H1 (cell line): ENCODE measurements at regions not wholly inside any gene's neighbourhood (a gene's known extent, or its start where the extent isn't known, plus 50 kb on each side); places are given as distances from the start of the nearest gene placed in this dataset.

Experiments used
- CTCF ChIA-PET: fragments of 300-600 bp; sonication (Branson Sonifier 250); formaldehyde crosslinking; loops from one replicate; lab custom pipeline; 2021; ENCODE audit not compliant: partially characterized antibody; lab: Charles Lee
- POLR2A ChIA-PET: fragments of 300-600 bp; sonication (Branson Sonifier 250); formaldehyde crosslinking; loops from one replicate; lab custom pipeline; 2021; ENCODE audit warnings: inconsistent platforms; ENCODE audit not compliant: partially characterized antibody; lab: Charles Lee
- DNase-seq, 2 experiments: peaks; one replicate each; pipeline versions ENCODE4 v3.0.0 to v3.0.0-alpha.2; 2010 to 2022; ENCODE audit warnings: low spot score in 2 of 2, low read depth in 1 of 2, mixed read lengths in 1 of 2
- FAIRE-seq: peaks from 2 replicates; lab custom pipeline; 2011; peaks lifted over from hg19 to GRCh38; lab: Jason Lieb, UNC
- H2AFZ ChIP-seq: 2 replicates; pipeline ENCODE4 v1.8.1; 2012; ENCODE audit warnings: low read length, inconsistent platforms
- H2AK5ac ChIP-seq: 2 replicates; pipeline ENCODE4 v1.6.1; 2013; ENCODE audit warnings: low read depth, low read length
- H2BK120ac ChIP-seq: replicated peaks from 2 replicates; pipeline ENCODE3; 2013; ENCODE audit warnings: low read depth, low read length, inconsistent platforms
- H2BK12ac ChIP-seq: 2 replicates; pipeline ENCODE4 v1.6.1; 2013; ENCODE audit warnings: low read depth, low read length
- H2BK15ac ChIP-seq: 2 replicates; pipeline ENCODE4 v1.6.1; 2013; ENCODE audit warnings: low read length
- H2BK20ac ChIP-seq: 2 replicates; pipeline ENCODE4 v1.6.1; 2013; ENCODE audit warnings: low read length
- H2BK5ac ChIP-seq: 2 replicates; pipeline ENCODE4 v1.6.1; 2013; ENCODE audit warnings: low read depth, low read length
- H3K14ac ChIP-seq: 2 replicates; pipeline ENCODE4 v1.6.1; 2013; ENCODE audit warnings: inconsistent platforms; ENCODE audit not compliant: insufficient read length
- H3K18ac ChIP-seq: 2 replicates; pipeline ENCODE4 v1.6.1; 2013; ENCODE audit warnings: low read length; ENCODE audit errors: extremely low read depth
- H3K23ac ChIP-seq: 2 replicates; pipeline ENCODE4 v1.6.1; 2013; ENCODE audit warnings: inconsistent platforms; ENCODE audit not compliant: insufficient read length
- H3K23me2 ChIP-seq: 2 replicates; pipeline ENCODE4 v1.6.1; 2013; ENCODE audit warnings: low read depth, low read length
- H3K27ac ChIP-seq: 2 replicates; pipeline ENCODE4 v1.6.1; 2011; ENCODE audit warnings: low read depth, low read length, inconsistent platforms
- H3K27me3 ChIP-seq, 4 experiments: replicated peaks in 1 of 4; 1 replicate in 1 of 4; 2 replicates in 3 of 4; pipeline versions ENCODE4 v1.6.1 to v1.8.1; 2011 to 2013; ENCODE audit warnings: low read length in 3 of 4, mild to moderate bottlenecking in 3 of 4, inconsistent platforms in 2 of 4, mixed read lengths in 2 of 4, moderate library complexity in 1 of 4; ENCODE audit not compliant: control insufficient read depth in 3 of 4, insufficient read depth in 3 of 4; ENCODE audit errors: extremely low read depth in 1 of 4
- H3K36me3 ChIP-seq, 4 experiments: 2 replicates each; pipeline versions ENCODE4 v1.6.1 to v1.8.1; 2011 to 2013; ENCODE audit warnings: mild to moderate bottlenecking in 4 of 4, low read length in 3 of 4, moderate library complexity in 2 of 4, control low read depth in 1 of 4, inconsistent platforms in 1 of 4; ENCODE audit not compliant: insufficient read depth in 4 of 4, control insufficient read depth in 2 of 4
- H3K4ac ChIP-seq: replicated peaks from 2 replicates; pipeline ENCODE3; 2013; ENCODE audit warnings: low read length, low read depth, mixed read lengths, inconsistent platforms; ENCODE audit not compliant: insufficient read length
- H3K4me1 ChIP-seq, 4 experiments: replicated peaks in 1 of 4; 1 replicate in 1 of 4; 2 replicates in 3 of 4; pipeline versions ENCODE4 v1.6.1 to v1.8.1; 2011 to 2013; ENCODE audit warnings: low read length in 3 of 4, inconsistent platforms in 2 of 4, mixed read lengths in 1 of 4; ENCODE audit not compliant: insufficient read depth in 4 of 4, control insufficient read depth in 3 of 4
- H3K4me2 ChIP-seq, 2 experiments: 2 replicates each; pipeline versions ENCODE4 v1.6.1 to v1.8.1; 2011 to 2013; ENCODE audit warnings: low read depth in 2 of 2, low read length in 2 of 2, control low read depth in 1 of 2, inconsistent platforms in 1 of 2, mild to moderate bottlenecking in 1 of 2; ENCODE audit not compliant: insufficient read depth in 1 of 2
- H3K4me3 ChIP-seq, 4 experiments: fragments of 200-600, 300-600 bp in 1 of 4; sonication (generic), shearing (Covaris generic), sonication (Bioruptor Twin) in 1 of 4; 2 replicates each; pipeline versions ENCODE4 v1.5.1 to v1.8.1; 2011 to 2016; ENCODE audit warnings: low read length in 4 of 4, low read depth in 3 of 4, control low read depth in 2 of 4, inconsistent platforms in 2 of 4, mild to moderate bottlenecking in 2 of 4, mixed read lengths in 1 of 4, moderate library complexity in 1 of 4; ENCODE audit not compliant: insufficient read depth in 2 of 4; ENCODE audit errors: extremely low read depth in 1 of 4
- H3K56ac ChIP-seq: replicated peaks from 2 replicates; pipeline ENCODE3; 2013; ENCODE audit warnings: low read depth, mild to moderate bottlenecking, mixed read lengths, low read length, inconsistent platforms; ENCODE audit not compliant: insufficient read length
- H3K79me1 ChIP-seq: 2 replicates; pipeline ENCODE4 v1.6.1; 2013; ENCODE audit warnings: low read depth, low read length, control low read depth
- H3K79me2 ChIP-seq, 2 experiments: 2 replicates each; pipeline versions ENCODE4 v1.6.1 to v1.8.1; 2012 to 2013; ENCODE audit warnings: low read length in 2 of 2, mild to moderate bottlenecking in 2 of 2, inconsistent platforms in 1 of 2; ENCODE audit not compliant: insufficient read depth in 2 of 2, control insufficient read depth in 1 of 2
- H3K9ac ChIP-seq, 4 experiments: replicated peaks in 1 of 4; 1 replicate in 1 of 4; 2 replicates in 3 of 4; pipeline versions ENCODE4 v1.6.1 to v1.8.1; 2011 to 2013; ENCODE audit warnings: low read depth in 3 of 4, low read length in 3 of 4, control low read depth in 2 of 4, mild to moderate bottlenecking in 2 of 4, moderate library complexity in 2 of 4, inconsistent platforms in 1 of 4; ENCODE audit errors: extremely low read depth in 1 of 4
- H3K9me3 ChIP-seq, 2 experiments: 2 replicates each; pipeline versions ENCODE4 v1.6.1 to v1.8.1; 2012 to 2013; ENCODE audit warnings: mild to moderate bottlenecking in 2 of 2, moderate library complexity in 2 of 2, control low read depth in 1 of 2, inconsistent platforms in 1 of 2, low read depth in 1 of 2, low read length in 1 of 2, mixed read lengths in 1 of 2; ENCODE audit not compliant: insufficient read depth in 2 of 2
- H4K20me1 ChIP-seq, 2 experiments: replicated peaks in 1 of 2; 2 replicates each; pipeline versions ENCODE3 to v1.8.1; 2011 to 2013; ENCODE audit warnings: inconsistent platforms in 2 of 2, low read length in 2 of 2, mild to moderate bottlenecking in 1 of 2; ENCODE audit not compliant: insufficient read depth in 2 of 2, control insufficient read depth in 1 of 2
- H4K5ac ChIP-seq: 2 replicates; pipeline ENCODE4 v1.6.1; 2013; ENCODE audit warnings: low read length, low read depth, mixed read lengths, inconsistent platforms; ENCODE audit not compliant: insufficient read length
- H4K8ac ChIP-seq: 2 replicates; pipeline ENCODE4 v1.8.0; 2013; ENCODE audit warnings: mild to moderate bottlenecking, moderate library complexity, low read length, inconsistent platforms; ENCODE audit not compliant: insufficient read depth; ENCODE audit errors: extremely low read depth
- H4K91ac ChIP-seq: replicated peaks from 2 replicates; pipeline ENCODE3; 2013; ENCODE audit warnings: low read length, mixed read lengths, inconsistent platforms; ENCODE audit not compliant: insufficient read length
- CHD1 ChIP-seq: IDR thresholded peaks from 2 replicates; pipeline ENCODE4 v1.6.1; 2012; ENCODE audit warnings: low read depth, low read length, improper control_type of control experiment
- CHD2 ChIP-seq: IDR thresholded peaks from 2 replicates; pipeline ENCODE4 v1.6.1; 2012; ENCODE audit warnings: low read length, improper control_type of control experiment
- FOSL1 ChIP-seq: IDR thresholded peaks from 2 replicates; pipeline ENCODE4 v1.6.1; 2011; ENCODE audit warnings: mild to moderate bottlenecking, low read depth, low read length, moderate library complexity; ENCODE audit not compliant: insufficient read depth
- RBBP5 ChIP-seq: IDR thresholded peaks from 2 replicates; pipeline ENCODE4 v1.7.1; 2012; ENCODE audit warnings: low read depth, mild to moderate bottlenecking, inconsistent platforms, low read length, moderate library complexity, borderline replicate concordance
- SIRT6 ChIP-seq: IDR thresholded peaks from one replicate; pipeline ENCODE4 v1.7.1; 2012; ENCODE audit warnings: low read length, inconsistent platforms
- SUZ12 ChIP-seq: fragments of 200-600 bp; sonication (generic); IDR thresholded peaks from 2 replicates; pipeline ENCODE4 v1.6.1; 2012; ENCODE audit warnings: mild to moderate bottlenecking, inconsistent platforms, low read length, moderate library complexity, mixed read lengths
- WGBS, 2 experiments: shearing (Covaris generic) in 1 of 2; methylation state at CpG; one replicate each; pipeline versions ENCODE4 v1.1.6 to v1.1.7; 2013 to 2015; ENCODE audit warnings: low lambda C conversion rate in 2 of 2, mixed read lengths in 2 of 2, inconsistent platforms in 1 of 2, low coverage in 1 of 2, missing lambda C conversion rate in 1 of 2; ENCODE audit not compliant: insufficient replicate concordance in 2 of 2, insufficient coverage in 1 of 2, insufficient read length in 1 of 2; ENCODE audit errors: extremely low coverage in 1 of 2, missing lambda C conversion rate in 1 of 2; 5-methylcytosine and 5-hydroxymethylcytosine counted together
- TF ChIP-seq, protein P1 (sequence below): IDR thresholded peaks from 2 replicates; pipeline ENCODE4 v1.6.1; 2012; ENCODE audit warnings: inconsistent platforms

DNA sequence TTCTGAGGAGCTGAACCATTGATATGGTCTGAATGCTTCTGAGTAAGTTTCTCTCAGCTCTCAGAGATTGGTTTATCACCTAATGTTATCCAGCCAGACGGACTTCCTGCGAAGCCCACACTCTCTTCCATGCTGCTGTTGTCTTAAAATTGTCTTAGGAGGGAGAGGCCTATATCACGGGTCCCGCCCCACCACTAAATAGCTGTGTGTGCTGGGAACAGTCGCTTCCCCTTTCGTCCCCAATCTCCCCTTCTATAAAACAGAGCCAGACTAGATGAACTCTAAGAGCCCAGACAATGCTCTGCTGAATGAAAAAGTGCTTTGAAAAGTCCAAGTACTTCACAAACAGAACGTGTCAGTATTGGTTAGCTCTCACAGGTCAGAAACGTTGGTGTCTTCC, 81.4 kb upstream of the AKIP1 start:
- Histone ChIP-seq H4K8ac (no peak overlapping the region), H4K5ac (no peak overlapping the region), H3K4ac (no peak overlapping the region), H2AK5ac (no peak overlapping the region), H3K79me2 (no peaks in the 10 kb centered on the region), H3K4me1 (peaks cover 6 to 35% (median 23%) of the 10 kb centered on the region in 4 experiments), H2BK15ac (no peak overlapping the region), H2BK5ac (no peak overlapping the region), H3K14ac (no peak overlapping the region), H3K18ac (no peak overlapping the region), H2BK20ac (no peak overlapping the region), H3K27me3 (no peaks in the 10 kb centered on the region), H3K23ac (no peak overlapping the region), H3K9ac (no peak overlapping the region), H4K20me1 (peaks cover 0 to 3% of the 10 kb centered on the region in 2 experiments), H2BK12ac (no peak overlapping the region), H3K36me3 (no peaks in the 10 kb centered on the region), H4K91ac (no peak overlapping the region), H3K4me3 (no peak overlapping the region), H3K9me3 (no peaks in the 10 kb centered on the region), H3K27ac (no peak overlapping the region), H3K23me2 (peaks cover 4% of the 10 kb centered on the region; the same call in 1 of the 2 replicates), H2BK120ac (no peak overlapping the region), H3K79me1 (no peaks in the 10 kb centered on the region), H3K56ac (no peak overlapping the region), H3K4me2 (no peak overlapping the region), H2AFZ (no peak overlapping the region)
- FAIRE-seq, result no peak
- 86% methylated on average over 8 of the region's 8 CpGs; no CpG with 5 or more reads in 1 of the 2 experiments for whole genome bisulfite sequencing, 2 experiments
- ChIA-PET CTCF (interaction anchor here (0.6 to 3.2 kb wide), 5 partner anchors 10 to 42 kb away, joined by 3 to 8 read pairs (median 5); no protein-coding TSS in a partner anchor), POLR2A (interaction anchor here (1.9 to 2.0 kb wide), 2 partner anchors 10 to 141 kb away, joined by 6 to 8 read pairs; no protein-coding TSS in a partner anchor)
- DNase-seq, result no peak
- TF ChIP-seq SUZ12, result no peak
- TF ChIP-seq, protein P1, sequence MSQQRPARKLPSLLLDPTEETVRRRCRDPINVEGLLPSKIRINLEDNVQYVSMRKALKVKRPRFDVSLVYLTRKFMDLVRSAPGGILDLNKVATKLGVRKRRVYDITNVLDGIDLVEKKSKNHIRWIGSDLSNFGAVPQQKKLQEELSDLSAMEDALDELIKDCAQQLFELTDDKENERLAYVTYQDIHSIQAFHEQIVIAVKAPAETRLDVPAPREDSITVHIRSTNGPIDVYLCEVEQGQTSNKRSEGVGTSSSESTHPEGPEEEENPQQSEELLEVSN, result no peak
- TF ChIP-seq RBBP5, result no peak
- TF ChIP-seq CHD2, result no peak
- TF ChIP-seq CHD1, result no peak
- no peak for TF ChIP-seq FOSL1
- no peak for TF ChIP-seq SIRT6
